Lower leg skin (tissue), 4 donors: ENCODE measurements at regions not wholly inside any gene's neighbourhood (a gene's known extent, or its start where the extent isn't known, plus 50 kb on each side); places are given as distances from the start of the nearest gene placed in this dataset.

Experiments used
- DNase-seq, 2 donors: peaks; one replicate each; pipeline ENCODE4 v3.0.0-alpha.2; 2019; ENCODE audit warnings: low spot score in 2 of 2
- H3K4me3 ChIP-seq: fragments of 200-600 bp; sonication (generic); 2 replicates; pipeline ENCODE4 v1.5.1; 2017; ENCODE audit warnings: mild to moderate bottlenecking, low read depth; ENCODE audit not compliant: poor library complexity, severe bottlenecking
- POLR2A ChIP-seq, 2 donors: fragments of 450-650 bp; IDR thresholded peaks; one replicate each; pipeline ENCODE4 v1.6.1; 2016 to 2017; ENCODE audit warnings: antibody characterized with exemption in 2 of 2, mild to moderate bottlenecking in 1 of 2, moderate library complexity in 1 of 2
- WGBS, 2 donors: methylation state at CpG; one replicate each; pipeline ENCODE4 v1.1.5; 2018; 5-methylcytosine and 5-hydroxymethylcytosine counted together
- intact Hi-C: fragments of 100-400 bp; cut with DNase I; formaldehyde crosslinking; loops from one replicate; pipeline ENCODE4 v1.15.0; 2023; ENCODE audit warnings: low total_unique reads
- TF ChIP-seq, protein P1 (sequence below), 3 donors: fragments of 450-650 bp; IDR thresholded peaks; one replicate each; pipeline ENCODE4 v1.5.1; 2016; ENCODE audit warnings: antibody characterized with exemption in 3 of 3, mild to moderate bottlenecking in 3 of 3, moderate library complexity in 2 of 3

DNA sequence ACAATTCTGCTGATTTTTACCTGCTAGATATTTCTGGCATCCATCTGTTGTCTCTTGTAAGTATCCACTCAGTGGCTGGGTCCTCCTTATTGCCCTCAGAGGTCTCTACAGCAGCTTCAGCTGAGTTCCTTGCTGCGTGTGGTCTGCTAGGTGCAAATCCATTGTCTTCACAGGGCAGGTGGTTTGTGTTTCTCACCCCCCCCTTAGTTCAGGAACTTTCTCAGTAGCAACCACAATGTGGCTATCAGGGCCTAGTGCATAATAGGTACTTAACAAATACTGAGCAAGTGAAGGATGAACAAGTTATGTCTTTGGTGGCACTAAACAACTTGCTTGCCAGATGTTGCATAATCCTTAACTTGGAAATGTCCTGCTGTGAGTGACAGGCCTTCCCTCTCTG, 96.7 kb upstream of the KLHL25 start:
- H3K4me3 ChIP-seq = no peak overlapping the region
- no peak for DNase-seq
- intact Hi-C loops = loop anchor here (5.0 kb wide), 1 partner anchor 1586 kb away; no protein-coding TSS in a partner anchor
- TF ChIP-seq, protein P1, sequence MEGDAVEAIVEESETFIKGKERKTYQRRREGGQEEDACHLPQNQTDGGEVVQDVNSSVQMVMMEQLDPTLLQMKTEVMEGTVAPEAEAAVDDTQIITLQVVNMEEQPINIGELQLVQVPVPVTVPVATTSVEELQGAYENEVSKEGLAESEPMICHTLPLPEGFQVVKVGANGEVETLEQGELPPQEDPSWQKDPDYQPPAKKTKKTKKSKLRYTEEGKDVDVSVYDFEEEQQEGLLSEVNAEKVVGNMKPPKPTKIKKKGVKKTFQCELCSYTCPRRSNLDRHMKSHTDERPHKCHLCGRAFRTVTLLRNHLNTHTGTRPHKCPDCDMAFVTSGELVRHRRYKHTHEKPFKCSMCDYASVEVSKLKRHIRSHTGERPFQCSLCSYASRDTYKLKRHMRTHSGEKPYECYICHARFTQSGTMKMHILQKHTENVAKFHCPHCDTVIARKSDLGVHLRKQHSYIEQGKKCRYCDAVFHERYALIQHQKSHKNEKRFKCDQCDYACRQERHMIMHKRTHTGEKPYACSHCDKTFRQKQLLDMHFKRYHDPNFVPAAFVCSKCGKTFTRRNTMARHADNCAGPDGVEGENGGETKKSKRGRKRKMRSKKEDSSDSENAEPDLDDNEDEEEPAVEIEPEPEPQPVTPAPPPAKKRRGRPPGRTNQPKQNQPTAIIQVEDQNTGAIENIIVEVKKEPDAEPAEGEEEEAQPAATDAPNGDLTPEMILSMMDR (IDR thresholded peaks at IDR 0.05) = no peak
- no peak for TF ChIP-seq POLR2A (IDR thresholded peaks at IDR 0.05)
- 72 to 95% methylated on average over 1 of the region's 1 CpG for WGBS, 2 donors

DNA sequence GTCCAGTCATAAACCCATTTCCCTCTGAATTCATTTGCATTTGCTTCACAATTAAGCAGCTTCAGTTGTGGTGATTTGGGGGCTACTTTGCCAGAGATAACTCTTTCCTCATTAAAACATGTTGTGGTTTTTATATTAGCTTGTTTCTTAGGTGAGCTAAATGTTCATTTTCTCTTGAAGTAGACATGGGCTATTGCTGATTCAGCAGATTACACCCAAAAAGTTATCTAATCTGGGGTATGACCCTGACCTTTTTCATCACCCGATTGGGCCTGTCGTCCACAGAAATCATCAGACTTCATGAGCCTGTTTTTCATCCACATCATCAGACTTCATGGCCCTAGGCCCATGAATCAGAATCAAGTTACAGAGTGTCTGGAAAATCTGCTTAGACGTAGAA, 97.5 kb upstream of the KLHL25 start:
- H3K4me3 ChIP-seq = no peak overlapping the region
- no peak for DNase-seq
- TF ChIP-seq, protein P1 (IDR thresholded peaks at IDR 0.05) = no peak
- no peak for TF ChIP-seq POLR2A (IDR thresholded peaks at IDR 0.05)
- 81 to 83% methylated on average over 3 of the region's 3 CpGs for WGBS, 2 donors
- intact Hi-C loops = loop anchor here (5.0 kb wide), 1 partner anchor 1585 kb away; no protein-coding TSS in a partner anchor

DNA sequence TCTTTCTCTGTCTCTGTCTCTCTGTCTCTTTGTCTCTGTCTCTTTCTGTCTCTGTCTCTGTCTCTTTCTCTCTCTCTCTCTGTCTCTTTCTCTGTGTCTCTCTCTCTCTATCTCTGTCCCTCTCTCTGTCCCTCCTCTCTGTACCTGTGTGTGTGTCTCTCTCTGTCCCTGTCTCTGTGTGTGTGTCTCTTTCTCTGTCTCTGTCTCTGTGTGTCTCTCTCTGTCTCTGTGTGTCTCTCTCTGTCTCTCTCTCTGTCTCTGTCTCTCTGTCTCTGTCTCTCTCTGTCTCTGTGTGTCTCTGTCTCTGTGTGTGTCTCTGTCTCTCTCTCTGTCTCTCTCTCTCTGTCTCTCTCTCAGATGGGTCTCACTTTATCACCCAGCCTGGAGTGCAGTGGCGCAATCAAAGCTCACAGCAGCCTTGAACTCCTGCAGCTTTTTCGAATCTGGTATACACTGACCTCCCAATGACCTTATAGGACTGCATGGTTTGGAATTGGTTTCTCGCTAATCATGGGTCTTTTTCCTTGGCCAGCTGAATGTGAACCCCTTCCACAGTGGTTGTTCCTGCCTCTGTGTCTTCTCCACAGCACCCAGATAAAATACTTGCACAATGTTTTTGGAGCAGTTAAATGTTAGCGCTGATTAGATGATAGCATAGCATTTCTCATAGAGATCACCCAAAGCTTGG, 102.6 kb upstream of the KLHL25 start:
- H3K4me3 ChIP-seq = no peak overlapping the region
- intact Hi-C loops = no loop called here
- no peak for DNase-seq
- TF ChIP-seq POLR2A (IDR thresholded peaks at IDR 0.05) = no peak
- TF ChIP-seq, protein P1 (IDR thresholded peaks at IDR 0.05) = no peak
- WGBS, 2 donors = 65 to 68% methylated on average over 4 of the region's 4 CpGs

DNA sequence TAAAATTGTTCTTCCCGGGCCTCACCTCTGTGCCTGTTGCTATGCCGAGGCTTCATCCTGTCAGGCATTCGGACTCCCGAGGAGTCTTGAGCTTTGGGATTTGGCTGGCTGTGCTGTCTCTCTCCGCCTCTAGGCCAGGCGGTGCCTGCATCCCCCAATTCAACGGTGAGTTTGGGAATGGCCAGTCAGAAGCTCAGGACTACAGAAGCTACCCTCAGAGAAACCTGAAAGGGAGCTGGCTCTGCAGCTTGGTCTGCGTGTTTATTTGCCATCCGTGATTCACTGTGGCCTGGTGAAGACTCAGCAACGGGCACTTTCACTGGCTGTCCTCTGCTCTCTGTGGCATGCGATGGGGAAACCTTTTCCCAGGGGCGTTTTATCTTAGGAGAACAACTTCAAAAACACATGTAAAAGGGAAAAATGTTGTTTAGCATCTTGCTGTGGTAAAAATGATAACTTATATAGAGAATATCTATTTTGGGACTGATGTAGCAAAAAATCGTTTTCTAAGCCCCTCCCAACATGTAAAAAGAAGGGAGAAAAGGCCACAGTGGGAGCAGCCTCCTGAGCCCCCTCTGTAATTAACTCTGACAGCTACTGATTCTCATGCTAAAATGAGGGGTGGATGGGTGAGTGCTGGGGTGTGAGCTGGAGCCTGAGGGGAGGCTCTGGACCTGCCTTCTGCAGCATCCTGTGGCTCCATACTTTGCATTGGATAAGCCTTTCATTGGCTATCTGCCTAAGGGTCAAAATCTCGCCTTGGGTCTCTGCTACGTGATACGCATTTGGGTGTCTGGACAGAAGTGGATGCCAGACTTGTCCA, 103.4 kb upstream of the KLHL25 start:
- 43 to 47% methylated on average over 16 of the region's 16 CpGs for WGBS, 2 donors
- intact Hi-C loops = no loop called here
- no peak for TF ChIP-seq POLR2A (IDR thresholded peaks at IDR 0.05)
- TF ChIP-seq, protein P1 (IDR thresholded peaks at IDR 0.05) = no peak
- H3K4me3 ChIP-seq = no peak overlapping the region
- no peak for DNase-seq

GRCh38 chr15:85899927-85900326, 105.2 kb upstream of the KLHL25 start:
- intact Hi-C loops = no loop called here
- TF ChIP-seq POLR2A (IDR thresholded peaks at IDR 0.05) = no peak
- TF ChIP-seq, protein P1 (IDR thresholded peaks at IDR 0.05) = no peak
- H3K4me3 ChIP-seq = no peak overlapping the region
- WGBS, 2 donors = 17 to 33% methylated on average over 9 of the region's 9 CpGs
- DNase-seq = no peak
